Astrocyte (in vitro differentiated cells and primary cell): ENCODE measurements at regions not wholly inside any gene's neighbourhood (a gene's known extent, or its start where the extent isn't known, plus 50 kb on each side); places are given as distances from the start of the nearest gene placed in this dataset.
"Not testable (repeated sequence)": the region's sequence is repeated elsewhere in the genome, so short reads cannot be mapped to it uniquely, and the experiment has no call there.

Source experiments
- CTCF ChIP-seq: IDR thresholded peaks from 2 replicates; pipeline ENCODE4 v1.5.1; 2011; ENCODE audit warnings: low read depth, mild to moderate bottlenecking, inconsistent platforms, low read length, moderate library complexity; ENCODE audit not compliant: insufficient read depth
- EZH2 ChIP-seq: IDR thresholded peaks from 2 replicates; pipeline ENCODE4 v1.6.1; 2012; ENCODE audit warnings: mild to moderate bottlenecking, low read length, inconsistent platforms; ENCODE audit not compliant: insufficient read depth

GRCh38 chr21:6034820-6035473 is 4486.4 kb upstream of the TPTE start:
- not testable (repeated sequence) for TF ChIP-seq CTCF, EZH2
